Mesendoderm (in vitro differentiated cells): ENCODE measurements at regions not wholly inside any gene's neighbourhood (a gene's known extent, or its start where the extent isn't known, plus 50 kb on each side); places are given as distances from the start of the nearest gene placed in this dataset.
"Not testable (repeated sequence)": the region's sequence is repeated elsewhere in the genome, so short reads cannot be mapped to it uniquely, and the experiment has no call there.

Source experiments
- DNase-seq: peaks from one replicate; pipeline ENCODE4 v3.0.0; 2013
- H2AK5ac ChIP-seq: 2 replicates; pipeline ENCODE4 v1.6.1; 2013; ENCODE audit warnings: low read length, inconsistent platforms
- H2BK120ac ChIP-seq: 2 replicates; pipeline ENCODE4 v1.6.1; 2013; ENCODE audit warnings: low read depth, mild to moderate bottlenecking, low read length, moderate library complexity, mixed read lengths
- H2BK15ac ChIP-seq: replicated peaks from 2 replicates; pipeline ENCODE4 v1.6.1; 2013; ENCODE audit warnings: low read depth, mild to moderate bottlenecking, moderate library complexity
- H2BK5ac ChIP-seq: 2 replicates; pipeline ENCODE4 v1.6.1; 2013; ENCODE audit warnings: low read length, inconsistent platforms
- H3K18ac ChIP-seq: 2 replicates; pipeline ENCODE4 v1.6.1; 2013; ENCODE audit warnings: mild to moderate bottlenecking, low read length, mixed read lengths
- H3K23ac ChIP-seq: one replicate; pipeline ENCODE4 v1.6.1; 2013; ENCODE audit warnings: low read length
- H3K27ac ChIP-seq: 2 replicates; pipeline ENCODE4 v1.5.1; 2013; ENCODE audit warnings: low read depth, mild to moderate bottlenecking, inconsistent platforms, low read length, moderate library complexity
- H3K27me3 ChIP-seq: 2 replicates; pipeline ENCODE4 v1.6.1; 2013; ENCODE audit warnings: low read length, control low read depth, mild to moderate bottlenecking, inconsistent platforms; ENCODE audit not compliant: insufficient read depth, poor library complexity
- H3K36me3 ChIP-seq: 2 replicates; pipeline ENCODE4 v1.6.1; 2013; ENCODE audit warnings: low read length, inconsistent platforms; ENCODE audit not compliant: control insufficient read depth, insufficient read depth
- H3K4ac ChIP-seq: one replicate; pipeline ENCODE4 v1.6.1; 2013; ENCODE audit warnings: low read depth, mild to moderate bottlenecking, low read length, moderate library complexity
- H3K4me1 ChIP-seq: 2 replicates; pipeline ENCODE4 v1.6.1; 2013; ENCODE audit warnings: low read depth, low read length, inconsistent platforms; ENCODE audit not compliant: control insufficient read depth
- H3K4me2 ChIP-seq: 2 replicates; pipeline ENCODE4 v1.6.1; 2013; ENCODE audit warnings: low read length
- H3K4me3 ChIP-seq: 2 replicates; pipeline ENCODE4 v1.5.1; 2013; ENCODE audit warnings: mild to moderate bottlenecking, low read length
- H3K56ac ChIP-seq: one replicate; pipeline ENCODE4 v1.6.1; 2013; ENCODE audit warnings: low read length
- H3K79me1 ChIP-seq: 2 replicates; pipeline ENCODE4 v1.6.1; 2013; ENCODE audit warnings: low read length, inconsistent platforms
- H3K79me2 ChIP-seq: 2 replicates; pipeline ENCODE4 v1.6.1; 2013; ENCODE audit warnings: mild to moderate bottlenecking, low read length; ENCODE audit not compliant: control insufficient read depth, insufficient read depth
- H3K9ac ChIP-seq: 2 replicates; pipeline ENCODE4 v1.6.1; 2013; ENCODE audit warnings: low read length, inconsistent platforms
- H4K5ac ChIP-seq: one replicate; pipeline ENCODE4 v1.6.1; 2013; ENCODE audit warnings: low read length
- H4K8ac ChIP-seq: one replicate; pipeline ENCODE4 v1.6.1; 2013; ENCODE audit warnings: low read depth, mild to moderate bottlenecking, control low read depth, low read length, moderate library complexity
- WGBS: extraction: QIAGEN DNeasy Blood & Tissue Kit; methylation state at CpG from one replicate; pipeline ENCODE4 v1.1.7; 2013; ENCODE audit warnings: low lambda C conversion rate, missing lambda C conversion rate; ENCODE audit not compliant: insufficient coverage; ENCODE audit errors: extremely low coverage; 5-methylcytosine and 5-hydroxymethylcytosine counted together

DNA sequence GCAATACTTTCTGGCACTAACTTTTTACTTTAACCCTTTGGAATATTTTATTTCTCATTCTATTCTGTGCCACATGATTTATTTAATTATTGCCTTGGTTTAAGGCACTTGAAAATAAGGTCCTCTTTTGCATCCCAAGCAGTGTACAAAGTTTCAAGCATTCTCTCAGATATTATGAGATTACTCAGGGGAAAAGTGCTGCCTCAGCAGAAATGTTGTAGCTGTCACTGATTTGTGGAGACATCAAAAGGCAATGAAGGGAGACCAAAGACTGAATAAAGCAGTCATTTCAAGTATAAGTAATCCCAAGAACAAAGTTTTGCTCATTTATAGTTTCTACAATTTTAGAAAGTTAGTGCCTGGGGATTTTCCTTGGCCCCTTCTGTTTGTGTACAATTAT lies 253.0 kb downstream of the RNF144B start:
- H2BK120ac ChIP-seq, result no peak overlapping the region

DNA sequence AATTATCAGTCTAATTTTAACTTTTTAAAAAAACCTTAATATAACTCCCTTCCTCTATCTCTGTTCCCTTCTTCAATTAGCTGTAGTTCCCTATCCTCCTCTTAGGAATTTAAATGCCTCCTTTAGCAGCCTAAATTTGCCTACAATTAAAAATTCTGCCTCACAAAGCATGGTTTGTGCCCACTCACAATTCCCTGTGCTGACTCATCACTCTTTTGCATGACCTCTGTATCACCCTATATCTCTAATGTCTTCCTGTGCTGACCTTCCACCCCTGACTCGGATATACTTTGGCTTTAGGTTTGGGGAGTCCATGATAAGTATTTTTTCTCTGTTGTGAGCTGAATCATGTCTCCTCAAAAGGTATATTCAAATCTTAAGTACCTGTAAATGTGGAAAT lies 253.6 kb downstream of the RNF144B start:
- no peak overlapping the region for H3K4me3 ChIP-seq
- H3K23ac ChIP-seq, result no peak overlapping the region
- H3K27ac ChIP-seq, result no peak overlapping the region
- no peak overlapping the region for H3K18ac ChIP-seq
- H2BK5ac ChIP-seq, result no peak overlapping the region
- no peaks in the 10 kb centered on the region for H3K79me2 ChIP-seq
- no peak overlapping the region for H4K8ac ChIP-seq
- no peaks in the 10 kb centered on the region for H3K79me1 ChIP-seq
- H3K27me3 ChIP-seq, result no peaks in the 10 kb centered on the region
- H2BK15ac ChIP-seq, result no peak overlapping the region
- no peak overlapping the region for H3K4ac ChIP-seq
- no peak overlapping the region for H3K9ac ChIP-seq
- peak; percentile 7 for DNase-seq
- no peak overlapping the region for H3K4me2 ChIP-seq
- H3K36me3 ChIP-seq, result no peaks in the 10 kb centered on the region
- no peak overlapping the region for H3K56ac ChIP-seq
- H2BK120ac ChIP-seq, result no peak overlapping the region
- no peaks in the 10 kb centered on the region for H3K4me1 ChIP-seq
- WGBS, result no CpG with 5 or more reads among the region's 1 CpG
- H4K5ac ChIP-seq, result no peak overlapping the region
- H2AK5ac ChIP-seq, result no peak overlapping the region

More for the DNA sequence above, 253.0 kb downstream of the RNF144B start:
- no peaks in the 10 kb centered on the region for H3K36me3 ChIP-seq
- no peak overlapping the region for H2BK5ac ChIP-seq
- no peaks in the 10 kb centered on the region for H3K27me3 ChIP-seq
- H3K4me2 ChIP-seq, result no peak overlapping the region
- H3K4me3 ChIP-seq, result no peak overlapping the region
- no peak overlapping the region for H3K4ac ChIP-seq
- no peak overlapping the region for H4K5ac ChIP-seq
- no peak for DNase-seq
- H3K4me1 ChIP-seq, result no peaks in the 10 kb centered on the region
- no peak overlapping the region for H3K23ac ChIP-seq
- H4K8ac ChIP-seq, result no peak overlapping the region
- H3K27ac ChIP-seq, result no peak overlapping the region
- H3K9ac ChIP-seq, result no peak overlapping the region
- H3K18ac ChIP-seq, result no peak overlapping the region
- no peaks in the 10 kb centered on the region for H3K79me1 ChIP-seq
- H3K56ac ChIP-seq, result no peak overlapping the region
- no peaks in the 10 kb centered on the region for H3K79me2 ChIP-seq
- H2BK15ac ChIP-seq, result no peak overlapping the region
- H2AK5ac ChIP-seq, result no peak overlapping the region

DNA sequence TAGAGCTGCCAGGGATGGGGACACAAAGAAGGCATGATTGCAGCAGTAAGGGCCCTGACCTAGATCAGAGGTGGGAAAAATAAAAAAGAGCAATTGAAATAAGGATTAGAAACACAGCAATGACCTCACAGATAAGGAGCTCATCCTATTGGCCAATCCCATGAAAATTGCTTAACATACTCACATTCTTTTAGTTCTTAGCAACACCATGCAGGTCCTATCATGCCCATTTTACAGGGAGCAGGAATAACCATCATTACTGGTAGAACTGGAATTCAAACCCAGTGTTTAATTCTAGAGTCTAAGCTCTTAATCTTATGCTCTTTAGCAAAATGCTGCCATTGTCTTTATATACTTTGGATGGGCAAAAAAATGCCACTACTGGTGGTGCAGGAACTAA lies 267.7 kb downstream of the RNF144B start:
- no peak overlapping the region for H2AK5ac ChIP-seq
- H3K56ac ChIP-seq, result no peak overlapping the region
- no peaks in the 10 kb centered on the region for H3K79me2 ChIP-seq
- no peak overlapping the region for H3K9ac ChIP-seq
- H3K18ac ChIP-seq, result no peak overlapping the region
- no peaks in the 10 kb centered on the region for H3K4me1 ChIP-seq
- no peak overlapping the region for H3K27ac ChIP-seq
- no peak overlapping the region for H2BK120ac ChIP-seq
- no peak overlapping the region for H3K4me3 ChIP-seq
- no peak overlapping the region for H3K4me2 ChIP-seq
- no peak overlapping the region for H4K8ac ChIP-seq
- H3K79me1 ChIP-seq, result no peaks in the 10 kb centered on the region
- H3K27me3 ChIP-seq, result no peaks in the 10 kb centered on the region
- H3K4ac ChIP-seq, result no peak overlapping the region
- DNase-seq, result no peak
- H2BK5ac ChIP-seq, result no peak overlapping the region
- H3K36me3 ChIP-seq, result no peaks in the 10 kb centered on the region
- no peak overlapping the region for H4K5ac ChIP-seq
- H2BK15ac ChIP-seq, result no peak overlapping the region
- no peak overlapping the region for H3K23ac ChIP-seq

DNA sequence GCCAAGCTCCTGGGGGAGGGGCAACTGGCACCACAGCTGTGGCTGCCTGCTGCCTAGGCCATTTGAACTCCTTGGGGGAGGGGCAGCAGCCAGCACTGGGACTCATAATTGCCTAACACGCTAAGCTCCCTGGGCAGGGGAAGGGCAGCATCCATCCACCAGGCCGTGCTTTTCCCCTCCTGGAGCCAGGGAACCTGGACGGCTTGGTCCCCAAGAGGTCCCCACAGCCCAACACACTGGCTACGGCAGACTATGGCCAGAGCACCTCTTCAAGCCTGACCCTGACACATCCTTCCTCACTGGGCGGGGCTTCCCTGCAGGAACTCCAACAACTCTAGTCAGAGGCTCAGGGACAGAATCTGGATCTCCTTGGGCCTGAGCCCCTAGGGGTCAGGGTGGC lies 269.4 kb downstream of the RNF144B start:
- Histone ChIP-seq H3K79me2 (no peaks in the 10 kb centered on the region), H3K18ac (no peak overlapping the region), H2AK5ac (no peak overlapping the region), H3K4me2 (no peak overlapping the region), H2BK15ac (no peak overlapping the region), H3K79me1 (no peaks in the 10 kb centered on the region), H2BK5ac (no peak overlapping the region), H3K4me1 (no peaks in the 10 kb centered on the region), H3K56ac (no peak overlapping the region), H4K5ac (no peak overlapping the region), H4K8ac (no peak overlapping the region), H3K27me3 (no peaks in the 10 kb centered on the region), H3K9ac (no peak overlapping the region), H3K23ac (no peak overlapping the region), H3K36me3 (no peaks in the 10 kb centered on the region), H3K4me3 (no peak overlapping the region), H2BK120ac (no peak overlapping the region), H3K4ac (no peak overlapping the region), H3K27ac (no peak overlapping the region)
- DNase-seq, result peak; percentile 3
- WGBS, result no CpG with 5 or more reads among the region's 5 CpGs

DNA sequence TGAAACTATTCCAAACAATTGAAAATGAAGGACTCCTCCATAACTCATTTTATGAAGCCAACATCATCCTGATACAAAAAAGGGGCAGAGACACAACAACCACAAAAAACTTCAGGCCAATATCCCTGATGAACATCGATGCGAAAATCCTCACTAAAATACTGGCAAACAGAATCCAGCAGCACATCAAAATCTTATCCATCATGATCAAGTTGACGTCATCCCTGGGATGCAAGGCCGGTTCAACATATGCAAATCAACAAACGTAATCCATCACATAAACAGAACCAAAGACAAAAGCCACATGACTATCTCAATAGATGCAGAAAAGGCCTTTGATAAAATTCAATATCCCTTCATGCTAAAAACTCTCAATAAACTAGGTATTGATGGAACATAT lies 272.8 kb downstream of the RNF144B start:
- H3K23ac ChIP-seq, H4K8ac ChIP-seq, H2AK5ac ChIP-seq, H2BK5ac ChIP-seq, H2BK120ac ChIP-seq, H2BK15ac ChIP-seq, H3K36me3 ChIP-seq, H3K4ac ChIP-seq, H3K4me2 ChIP-seq, H4K5ac ChIP-seq, DNase-seq, H3K79me2 ChIP-seq, H3K18ac ChIP-seq, H3K27ac ChIP-seq, H3K4me1 ChIP-seq, H3K79me1 ChIP-seq, H3K56ac ChIP-seq, H3K4me3 ChIP-seq, H3K9ac ChIP-seq, H3K27me3 ChIP-seq: not testable (repeated sequence)
- WGBS, result no CpG with 5 or more reads among the region's 5 CpGs

DNA sequence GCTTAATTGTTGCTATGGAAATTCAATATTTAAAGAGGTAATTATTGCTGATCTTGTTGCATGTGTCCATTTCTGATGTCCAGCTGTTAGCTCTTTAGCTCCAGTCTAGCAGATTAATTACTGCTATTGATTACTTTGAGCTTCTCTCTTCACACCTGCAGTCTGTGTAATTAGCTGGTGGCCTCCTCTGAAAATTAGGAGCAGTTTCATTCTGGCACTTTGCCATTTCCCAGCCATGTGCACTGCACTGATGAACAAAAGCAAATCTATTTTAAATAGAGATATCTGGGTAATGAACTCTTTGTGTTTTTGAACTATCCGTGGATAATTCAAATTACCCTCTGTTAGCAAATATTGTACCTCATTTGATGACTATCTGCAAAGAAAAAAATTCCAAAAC lies 275.9 kb downstream of the RNF144B start:
- no CpG with 5 or more reads among the region's 1 CpG for WGBS
- H4K8ac ChIP-seq, result no peak overlapping the region
- H3K4me1 ChIP-seq, result no peaks in the 10 kb centered on the region
- H3K18ac ChIP-seq, result no peak overlapping the region
- H2BK120ac ChIP-seq, result no peak overlapping the region
- H3K4ac ChIP-seq, result no peak overlapping the region
- H3K27me3 ChIP-seq, result no peaks in the 10 kb centered on the region
- H3K27ac ChIP-seq, result no peak overlapping the region
- no peak for DNase-seq
- no peak overlapping the region for H3K23ac ChIP-seq
- no peak overlapping the region for H2BK5ac ChIP-seq
- H2BK15ac ChIP-seq, result no peak overlapping the region
- H3K4me3 ChIP-seq, result no peak overlapping the region
- H3K9ac ChIP-seq, result no peak overlapping the region
- H3K56ac ChIP-seq, result no peak overlapping the region
- no peaks in the 10 kb centered on the region for H3K79me2 ChIP-seq
- H2AK5ac ChIP-seq, result no peak overlapping the region
- no peaks in the 10 kb centered on the region for H3K36me3 ChIP-seq
- H4K5ac ChIP-seq, result no peak overlapping the region
- no peaks in the 10 kb centered on the region for H3K79me1 ChIP-seq
- no peak overlapping the region for H3K4me2 ChIP-seq
